SK-N-SH treated with all-trans-retinoic acid at 6 μM for 48 hours (cell line): ENCODE measurements at regions not wholly inside any gene's neighbourhood (a gene's known extent, or its start where the extent isn't known, plus 50 kb on each side); places are given as distances from the start of the nearest gene placed in this dataset.

Experiments
- ESRRG ChIP-seq: fragments of 250-450 bp; sonication (Bioruptor Pico); IDR thresholded peaks from 2 replicates; pipeline ENCODE4 v1.6.1; 2021; ENCODE audit warnings: mild to moderate bottlenecking
- RARB ChIP-seq: fragments of 250-450 bp; sonication (Bioruptor Pico); IDR thresholded peaks from 2 replicates; pipeline ENCODE4 v1.8.0; 2021; ENCODE audit warnings: mild to moderate bottlenecking, moderate library complexity
- SNAI2 ChIP-seq: fragments of 250-450 bp; sonication (Bioruptor Pico); IDR thresholded peaks from 2 replicates; pipeline ENCODE4 v1.5.0; 2020; ENCODE audit warnings: mild to moderate bottlenecking, moderate library complexity
- TCF4 ChIP-seq: fragments of 250-450 bp; sonication (Bioruptor Pico); IDR thresholded peaks from 2 replicates; pipeline ENCODE4 v1.8.0; 2021; ENCODE audit warnings: mild to moderate bottlenecking, moderate library complexity, borderline replicate concordance
- ZFP30 ChIP-seq: fragments of 450-650 bp; formaldehyde crosslinking; IDR thresholded peaks from 2 replicates; pipeline ENCODE4 v1.5.0; 2022; ENCODE audit warnings: mild to moderate bottlenecking, moderate library complexity
- ZNF8 ChIP-seq: fragments of 450-650 bp; formaldehyde crosslinking; IDR thresholded peaks from 2 replicates; pipeline ENCODE4 v1.5.0; 2020; ENCODE audit warnings: mild to moderate bottlenecking, moderate library complexity
- TF ChIP-seq, protein P1 (sequence below): fragments of 250-450 bp; sonication (Bioruptor Pico); IDR thresholded peaks from 2 replicates; pipeline ENCODE4 v1.8.0; 2020; ENCODE audit warnings: mild to moderate bottlenecking, moderate library complexity, borderline replicate concordance
- TF ChIP-seq, protein P2 (sequence below): fragments of 250-450 bp; sonication (Bioruptor Pico); IDR thresholded peaks from 2 replicates; pipeline ENCODE4 v1.5.1; 2020; ENCODE audit warnings: low read depth, mild to moderate bottlenecking, moderate library complexity

DNA sequence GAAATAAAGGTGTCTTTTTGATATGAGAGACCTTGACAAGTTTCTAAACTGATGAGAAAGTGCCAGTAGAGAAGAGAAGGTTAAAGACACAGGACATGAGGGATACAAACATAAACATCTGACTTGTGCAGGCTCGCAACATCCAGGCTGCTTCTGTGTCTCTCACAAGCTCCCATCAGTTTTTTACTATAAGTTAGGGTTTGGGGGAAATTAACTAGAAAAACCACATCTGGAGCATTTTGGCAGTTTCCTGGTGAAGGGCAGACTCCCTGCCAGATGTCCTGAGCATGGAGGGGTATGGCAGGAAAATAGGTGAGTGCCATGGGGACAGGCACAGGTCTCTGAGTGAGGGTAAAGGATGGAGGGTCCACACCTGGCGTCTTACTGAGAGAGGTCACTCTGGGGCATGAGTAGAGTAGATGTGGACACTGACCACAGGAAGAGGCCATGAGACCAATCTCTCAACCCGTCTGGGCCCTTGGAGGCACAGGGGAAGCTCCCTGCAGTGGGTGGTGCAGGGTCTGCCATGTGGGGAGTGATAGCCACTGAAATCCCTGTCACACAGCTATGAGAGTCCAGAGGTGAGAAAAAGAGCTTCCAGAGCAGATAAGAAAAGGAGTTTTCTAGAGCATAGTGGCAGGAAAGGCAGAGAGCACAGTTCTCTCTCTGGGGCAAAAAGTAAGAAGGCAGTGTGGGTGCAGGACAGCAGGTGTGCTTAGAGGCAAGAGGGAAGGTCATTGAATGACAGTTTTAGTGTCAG, 193.3 kb upstream of the SYNDIG1 start:
- TF ChIP-seq SNAI2 (CRISPR knock-in tag) = no peak
- TF ChIP-seq ZFP30 (CRISPR knock-in tag) = no peak
- no peak for TF ChIP-seq ZNF8 (CRISPR knock-in tag)
- no peak for TF ChIP-seq TCF4 (CRISPR knock-in tag)
- TF ChIP-seq, protein P1, sequence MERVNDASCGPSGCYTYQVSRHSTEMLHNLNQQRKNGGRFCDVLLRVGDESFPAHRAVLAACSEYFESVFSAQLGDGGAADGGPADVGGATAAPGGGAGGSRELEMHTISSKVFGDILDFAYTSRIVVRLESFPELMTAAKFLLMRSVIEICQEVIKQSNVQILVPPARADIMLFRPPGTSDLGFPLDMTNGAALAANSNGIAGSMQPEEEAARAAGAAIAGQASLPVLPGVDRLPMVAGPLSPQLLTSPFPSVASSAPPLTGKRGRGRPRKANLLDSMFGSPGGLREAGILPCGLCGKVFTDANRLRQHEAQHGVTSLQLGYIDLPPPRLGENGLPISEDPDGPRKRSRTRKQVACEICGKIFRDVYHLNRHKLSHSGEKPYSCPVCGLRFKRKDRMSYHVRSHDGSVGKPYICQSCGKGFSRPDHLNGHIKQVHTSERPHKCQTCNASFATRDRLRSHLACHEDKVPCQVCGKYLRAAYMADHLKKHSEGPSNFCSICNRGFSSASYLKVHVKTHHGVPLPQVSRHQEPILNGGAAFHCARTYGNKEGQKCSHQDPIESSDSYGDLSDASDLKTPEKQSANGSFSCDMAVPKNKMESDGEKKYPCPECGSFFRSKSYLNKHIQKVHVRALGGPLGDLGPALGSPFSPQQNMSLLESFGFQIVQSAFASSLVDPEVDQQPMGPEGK (CRISPR knock-in tag) = no peak
- TF ChIP-seq, protein P2, sequence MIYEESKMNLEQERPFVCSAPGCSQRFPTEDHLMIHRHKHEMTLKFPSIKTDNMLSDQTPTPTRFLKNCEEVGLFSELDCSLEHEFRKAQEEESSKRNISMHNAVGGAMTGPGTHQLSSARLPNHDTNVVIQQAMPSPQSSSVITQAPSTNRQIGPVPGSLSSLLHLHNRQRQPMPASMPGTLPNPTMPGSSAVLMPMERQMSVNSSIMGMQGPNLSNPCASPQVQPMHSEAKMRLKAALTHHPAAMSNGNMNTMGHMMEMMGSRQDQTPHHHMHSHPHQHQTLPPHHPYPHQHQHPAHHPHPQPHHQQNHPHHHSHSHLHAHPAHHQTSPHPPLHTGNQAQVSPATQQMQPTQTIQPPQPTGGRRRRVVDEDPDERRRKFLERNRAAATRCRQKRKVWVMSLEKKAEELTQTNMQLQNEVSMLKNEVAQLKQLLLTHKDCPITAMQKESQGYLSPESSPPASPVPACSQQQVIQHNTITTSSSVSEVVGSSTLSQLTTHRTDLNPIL = no peak
- no peak for TF ChIP-seq ESRRG (CRISPR knock-in tag)
- TF ChIP-seq RARB = no peak
